Gastrocnemius medialis (tissue), 4 donors: ENCODE measurements at regions not wholly inside any gene's neighbourhood (a gene's known extent, or its start where the extent isn't known, plus 50 kb on each side); places are given as distances from the start of the nearest gene placed in this dataset.

Source experiments
- ATAC-seq, 2 donors: fragments of 150-250 bp; one replicate each; pipeline ENCODE4 v1.9.1; 2016
- DNase-seq, 2 donors: peaks; one replicate each; pipeline ENCODE4 v3.0.0-alpha.2; 2019
- H3K27ac ChIP-seq, 4 donors: fragments of 200-600 bp; sonication (generic); 1 replicate in 1 of 4; 2 replicates in 3 of 4; pipeline ENCODE4 v1.5.1; 2016 to 2018; ENCODE audit warnings: mild to moderate bottlenecking in 2 of 4, moderate library complexity in 1 of 4
- H3K27me3 ChIP-seq, 3 donors: fragments of 200-600 bp; sonication (generic) in 2 of 3; 1 replicate in 1 of 3; 2 replicates in 2 of 3; pipeline versions ENCODE4 v1.5.1 to v1.6.0; 2016 to 2019; ENCODE audit warnings: mild to moderate bottlenecking in 1 of 3, moderate library complexity in 1 of 3
- H3K36me3 ChIP-seq, 2 donors: fragments of 200-600 bp; sonication (generic) in 1 of 2; one replicate each; pipeline ENCODE4 v1.5.1; 2017 to 2018
- H3K4me1 ChIP-seq, 2 donors: fragments of 200-600 bp; sonication (generic) in 1 of 2; one replicate each; pipeline ENCODE4 v1.5.1; 2016 to 2017; ENCODE audit warnings: mild to moderate bottlenecking in 2 of 2
- H3K4me3 ChIP-seq, 4 donors: fragments of 200-600 bp; sonication (generic) in 3 of 4; 1 replicate in 1 of 4; 2 replicates in 3 of 4; pipeline ENCODE4 v1.5.1; 2016 to 2019; ENCODE audit warnings: mild to moderate bottlenecking in 2 of 4
- H3K9me3 ChIP-seq, 3 donors: fragments of 200-600 bp; sonication (generic) in 2 of 3; 1 replicate in 1 of 3; 2 replicates in 2 of 3; pipeline ENCODE4 v1.5.1; 2016 to 2019
- POLR2A ChIP-seq, 2 donors: fragments of 450-650 bp; IDR thresholded peaks; one replicate each; pipeline ENCODE4 v1.6.1; 2017; ENCODE audit warnings: antibody characterized with exemption in 2 of 2, mild to moderate bottlenecking in 2 of 2, moderate library complexity in 2 of 2
- in situ Hi-C, 4 donors: fragments of 200-750 bp; cut with MboI; loops; one replicate each; pipeline versions ENCODE4 v1.15.0 to v1.8.0; 2017; ENCODE audit warnings: low sequenced_read_pairs in 4 of 4
- intact Hi-C: fragments of 100-400 bp; cut with DNase I; formaldehyde crosslinking; loops from one replicate; pipeline ENCODE4 v1.15.1; 2023; ENCODE audit warnings: low total_unique reads
- TF ChIP-seq, protein P1 (sequence below), 5 experiments: fragments of 450-650 bp in 3 of 5; fragments of 200-600 bp in 2 of 5; sonication (generic) in 2 of 5; IDR thresholded peaks in 4 of 5; conservative IDR thresholded peaks in 1 of 5; 1 replicate in 4 of 5; 2 replicates in 1 of 5; pipeline ENCODE4 v1.5.1; 2016 to 2019; ENCODE audit warnings: antibody characterized with exemption in 5 of 5, mild to moderate bottlenecking in 3 of 5, moderate library complexity in 3 of 5

DNA sequence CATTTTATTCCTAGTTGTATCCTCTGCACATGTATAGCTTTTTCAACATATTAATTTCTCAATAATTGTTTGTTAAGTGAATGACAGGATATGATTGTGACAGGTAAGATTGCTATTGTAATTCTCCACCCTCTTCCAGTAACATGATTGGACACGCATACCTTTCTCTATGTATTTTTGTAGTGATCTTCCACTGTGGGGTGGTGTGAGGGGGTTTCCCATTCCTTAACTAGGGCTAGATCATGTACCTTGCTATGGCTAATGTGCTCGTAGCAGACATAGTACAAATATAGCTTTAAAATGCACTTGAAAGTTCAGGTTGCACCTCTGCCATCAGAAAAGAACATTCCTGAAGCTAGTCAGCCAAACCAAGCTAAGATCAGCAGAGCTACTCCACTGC lies 2392.8 kb upstream of the RAG2 start:
- TF ChIP-seq POLR2A (IDR thresholded peaks at IDR 0.05): no peak
- TF ChIP-seq, protein P1, sequence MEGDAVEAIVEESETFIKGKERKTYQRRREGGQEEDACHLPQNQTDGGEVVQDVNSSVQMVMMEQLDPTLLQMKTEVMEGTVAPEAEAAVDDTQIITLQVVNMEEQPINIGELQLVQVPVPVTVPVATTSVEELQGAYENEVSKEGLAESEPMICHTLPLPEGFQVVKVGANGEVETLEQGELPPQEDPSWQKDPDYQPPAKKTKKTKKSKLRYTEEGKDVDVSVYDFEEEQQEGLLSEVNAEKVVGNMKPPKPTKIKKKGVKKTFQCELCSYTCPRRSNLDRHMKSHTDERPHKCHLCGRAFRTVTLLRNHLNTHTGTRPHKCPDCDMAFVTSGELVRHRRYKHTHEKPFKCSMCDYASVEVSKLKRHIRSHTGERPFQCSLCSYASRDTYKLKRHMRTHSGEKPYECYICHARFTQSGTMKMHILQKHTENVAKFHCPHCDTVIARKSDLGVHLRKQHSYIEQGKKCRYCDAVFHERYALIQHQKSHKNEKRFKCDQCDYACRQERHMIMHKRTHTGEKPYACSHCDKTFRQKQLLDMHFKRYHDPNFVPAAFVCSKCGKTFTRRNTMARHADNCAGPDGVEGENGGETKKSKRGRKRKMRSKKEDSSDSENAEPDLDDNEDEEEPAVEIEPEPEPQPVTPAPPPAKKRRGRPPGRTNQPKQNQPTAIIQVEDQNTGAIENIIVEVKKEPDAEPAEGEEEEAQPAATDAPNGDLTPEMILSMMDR (IDR thresholded peaks at IDR 0.05 in 4 of 5, conservative IDR thresholded peaks at IDR 0.05 in 1 of 5): no peak
- ATAC-seq (no peak), DNase-seq (no peak)
- H3K4me3 ChIP-seq: no peak overlapping the region
- no peak overlapping the region for H3K27ac ChIP-seq
- in situ Hi-C loops: no loop called here
- H3K9me3 ChIP-seq: no peaks in the 10 kb centered on the region
- H3K27me3 ChIP-seq: no peaks in the 10 kb centered on the region
- no peaks in the 10 kb centered on the region for H3K4me1 ChIP-seq
- intact Hi-C loops: no loop called here
- no peaks in the 10 kb centered on the region for H3K36me3 ChIP-seq

DNA sequence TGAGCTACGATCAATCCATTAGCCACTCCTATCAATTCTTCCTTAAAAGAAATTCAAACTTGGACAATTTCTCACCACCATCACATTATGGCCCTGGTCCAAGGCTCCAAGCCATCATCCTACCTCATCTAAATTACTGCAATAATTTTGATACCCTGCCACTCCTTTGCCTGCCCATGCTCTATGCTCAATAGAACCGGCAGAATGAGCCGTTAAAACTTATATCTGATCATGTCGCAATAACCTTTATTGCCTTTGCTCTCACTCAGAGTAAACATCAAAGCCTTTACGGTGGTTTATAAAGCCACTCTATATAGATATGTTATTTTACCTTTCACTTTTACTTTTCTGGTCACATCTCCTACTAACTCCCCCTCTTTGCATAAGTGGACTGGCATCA lies 2392.1 kb upstream of the RAG2 start:
- DNase-seq (no peak), ATAC-seq (no peak)
- intact Hi-C loops (no loop called here), in situ Hi-C loops (no loop called here)
- H3K36me3 ChIP-seq: no peaks in the 10 kb centered on the region
- no peaks in the 10 kb centered on the region for H3K27me3 ChIP-seq
- no peaks in the 10 kb centered on the region for H3K4me1 ChIP-seq
- no peak overlapping the region for H3K4me3 ChIP-seq
- no peaks in the 10 kb centered on the region for H3K9me3 ChIP-seq
- TF ChIP-seq, protein P1 (IDR thresholded peaks at IDR 0.05 in 4 of 5, conservative IDR thresholded peaks at IDR 0.05 in 1 of 5): no peak
- no peak for TF ChIP-seq POLR2A (IDR thresholded peaks at IDR 0.05)
- H3K27ac ChIP-seq: no peak overlapping the region

DNA sequence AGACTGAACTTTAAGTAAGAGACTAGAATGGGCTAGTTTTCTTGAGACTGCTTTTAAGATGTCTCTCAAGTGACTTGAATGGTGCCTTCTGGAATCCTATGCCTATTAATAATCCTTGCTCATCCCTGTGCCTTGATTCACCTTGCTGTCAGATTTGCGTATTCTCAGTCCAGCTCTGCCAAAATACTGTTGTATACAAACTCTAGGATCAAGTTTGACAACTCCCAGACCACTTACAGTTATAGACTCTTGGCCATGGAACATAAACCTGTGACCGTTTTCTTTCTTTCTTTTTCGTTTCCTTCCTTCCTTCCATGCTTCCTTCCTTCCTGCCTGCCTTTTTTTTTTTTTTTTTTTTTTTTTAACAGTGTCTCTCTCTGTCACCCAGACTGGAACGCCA lies 2390.9 kb upstream of the RAG2 start:
- DNase-seq: no peak
- in situ Hi-C loops (no loop called here), intact Hi-C loops (no loop called here)
- Histone ChIP-seq H3K27me3 (no peaks in the 10 kb centered on the region), H3K36me3 (no peaks in the 10 kb centered on the region), H3K9me3 (no peaks in the 10 kb centered on the region), H3K27ac (no peak overlapping the region), H3K4me1 (no peaks in the 10 kb centered on the region), H3K4me3 (no peak overlapping the region)
- ATAC-seq: no peak
- TF ChIP-seq, protein P1 (IDR thresholded peaks at IDR 0.05 in 4 of 5, conservative IDR thresholded peaks at IDR 0.05 in 1 of 5): no peak
- TF ChIP-seq POLR2A (IDR thresholded peaks at IDR 0.05): no peak

DNA sequence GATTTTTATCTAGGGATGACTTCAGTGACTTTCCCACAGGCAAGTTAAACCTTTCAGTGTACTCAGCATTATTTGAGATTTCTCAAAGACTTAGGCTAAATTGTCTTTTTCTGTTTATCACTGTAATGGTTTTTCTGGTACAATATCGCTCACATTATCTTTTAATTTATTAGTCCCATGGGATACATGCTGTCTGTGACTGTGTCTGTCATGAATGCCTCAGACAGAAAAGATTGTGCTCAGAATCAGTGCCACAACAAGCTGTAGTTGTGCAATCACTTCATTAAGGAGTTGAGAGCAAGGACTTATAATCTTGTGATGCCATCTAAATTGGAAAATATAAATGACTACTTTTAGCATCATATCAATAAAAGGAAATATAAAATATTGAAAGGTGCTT lies 2374.2 kb upstream of the RAG2 start:
- H3K9me3 ChIP-seq: no peaks in the 10 kb centered on the region
- no peak overlapping the region for H3K27ac ChIP-seq
- intact Hi-C loops (no loop called here), in situ Hi-C loops (no loop called here)
- DNase-seq (no peak), ATAC-seq (no peak)
- H3K4me1 ChIP-seq: no peaks in the 10 kb centered on the region
- H3K36me3 ChIP-seq: no peaks in the 10 kb centered on the region
- H3K4me3 ChIP-seq: no peak overlapping the region
- TF ChIP-seq, protein P1 (IDR thresholded peaks at IDR 0.05 in 4 of 5, conservative IDR thresholded peaks at IDR 0.05 in 1 of 5): no peak
- no peak for TF ChIP-seq POLR2A (IDR thresholded peaks at IDR 0.05)
- H3K27me3 ChIP-seq: no peaks in the 10 kb centered on the region

DNA sequence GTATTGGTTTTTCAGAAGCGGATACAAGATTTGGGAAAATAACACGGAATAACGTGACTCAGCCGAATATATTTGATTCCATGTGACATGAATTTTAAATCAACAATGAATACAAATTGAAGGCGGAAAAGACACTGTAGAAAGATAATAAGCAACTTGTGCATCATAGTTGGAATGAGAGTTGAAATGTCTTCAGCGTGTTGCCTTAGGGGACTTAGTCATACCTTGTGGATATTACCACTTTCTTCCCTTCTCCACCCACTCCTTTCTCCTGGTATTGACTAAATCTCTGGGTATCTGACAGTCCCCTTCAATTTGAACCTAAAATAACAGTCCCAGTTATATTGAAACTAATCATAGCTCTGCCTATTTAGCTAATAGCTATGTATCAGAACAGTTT lies 2373.1 kb upstream of the RAG2 start:
- Histone ChIP-seq H3K36me3 (no peaks in the 10 kb centered on the region), H3K4me1 (no peaks in the 10 kb centered on the region), H3K27me3 (no peaks in the 10 kb centered on the region), H3K27ac (no peak overlapping the region), H3K9me3 (no peaks in the 10 kb centered on the region), H3K4me3 (no peak overlapping the region)
- TF ChIP-seq POLR2A (IDR thresholded peaks at IDR 0.05): no peak
- TF ChIP-seq, protein P1 (IDR thresholded peaks at IDR 0.05 in 4 of 5, conservative IDR thresholded peaks at IDR 0.05 in 1 of 5): no peak
- intact Hi-C loops: no loop called here
- ATAC-seq: no peak
- no peak for DNase-seq
- in situ Hi-C loops: no loop called here
